Astrocyte of the cerebellum (primary cell): ENCODE measurements at regions not wholly inside any gene's neighbourhood (a gene's known extent, or its start where the extent isn't known, plus 50 kb on each side); places are given as distances from the start of the nearest gene placed in this dataset.

ENCODE experiments used
- DNase-seq: peaks from one replicate; pipeline ENCODE4 v3.0.0-alpha.2; 2011; ENCODE audit warnings: low read depth
- H3K4me3 ChIP-seq: 2 replicates; pipeline ENCODE4 v1.5.1; 2011; ENCODE audit warnings: mild to moderate bottlenecking, low read depth, low read length, moderate library complexity
- CTCF ChIP-seq: IDR thresholded peaks from 2 replicates; pipeline ENCODE4 v1.5.1; 2012; ENCODE audit warnings: low read length, low read depth, moderate library complexity, mild to moderate bottlenecking; ENCODE audit errors: missing control alignments
- in situ Hi-C: cut with HindIII; loops from 2 replicates; pipeline ENCODE4 v1.10.0; 2017; ENCODE audit warnings: low sequenced_read_pairs

GRCh38 chr2:66661253-66662173 is 226.6 kb downstream of the MEIS1 start:
- in situ Hi-C loops = no loop called here
- H3K4me3 ChIP-seq = no peak overlapping the region

GRCh38 chr2:66665124-66665984 is 230.4 kb downstream of the MEIS1 start:
- no peak overlapping the region for H3K4me3 ChIP-seq
- DNase-seq = no peak
- in situ Hi-C loops = no loop called here
- TF ChIP-seq CTCF = no peak

More at GRCh38 chr2:66661253-66662173, 226.6 kb downstream of the MEIS1 start:
- DNase-seq = no peak
- no peak for TF ChIP-seq CTCF

- DNase-seq = no peak
- TF ChIP-seq CTCF = no peak
- in situ Hi-C loops = no loop called here
Measured at GRCh38 chr2:66667301-66667700, 232.4 kb downstream of the MEIS1 start.

GRCh38 chr2:66673286-66673685 is 238.4 kb downstream of the MEIS1 start:
- DNase-seq = no peak
- H3K4me3 ChIP-seq = no peak overlapping the region
- in situ Hi-C loops = no loop called here
- no peak for TF ChIP-seq CTCF

More at GRCh38 chr2:66667301-66667700, 232.4 kb downstream of the MEIS1 start:
- H3K4me3 ChIP-seq = no peak overlapping the region

- TF ChIP-seq CTCF = no peak
- DNase-seq = no peak
- in situ Hi-C loops = no loop called here
- no peak overlapping the region for H3K4me3 ChIP-seq
Measured at GRCh38 chr2:66674087-66674486, 239.2 kb downstream of the MEIS1 start.

GRCh38 chr2:66675591-66675990 is 240.7 kb downstream of the MEIS1 start:
- DNase-seq = no peak
- TF ChIP-seq CTCF = no peak
- no peak overlapping the region for H3K4me3 ChIP-seq
- in situ Hi-C loops = no loop called here
